Sigmoid colon (tissue), 4 donors: ENCODE measurements at regions not wholly inside any gene's neighbourhood (a gene's known extent, or its start where the extent isn't known, plus 50 kb on each side); places are given as distances from the start of the nearest gene placed in this dataset.

Source experiments
- POLR2AphosphoS5 ChIP-seq, 4 donors: sonication (generic); formaldehyde crosslinking; IDR thresholded peaks; one replicate each; pipeline ENCODE4 v1.6.1; 2017; ENCODE audit warnings: antibody characterized with exemption in 4 of 4
- TF ChIP-seq, protein P1 (sequence below), 4 experiments: fragments of 450-650 bp in 3 of 4; fragments of 200-600 bp in 1 of 4; IDR thresholded peaks; one replicate each; pipeline ENCODE4 v1.5.1; 2016 to 2019; ENCODE audit warnings: antibody characterized with exemption in 4 of 4, mild to moderate bottlenecking in 3 of 4, moderate library complexity in 2 of 4

DNA sequence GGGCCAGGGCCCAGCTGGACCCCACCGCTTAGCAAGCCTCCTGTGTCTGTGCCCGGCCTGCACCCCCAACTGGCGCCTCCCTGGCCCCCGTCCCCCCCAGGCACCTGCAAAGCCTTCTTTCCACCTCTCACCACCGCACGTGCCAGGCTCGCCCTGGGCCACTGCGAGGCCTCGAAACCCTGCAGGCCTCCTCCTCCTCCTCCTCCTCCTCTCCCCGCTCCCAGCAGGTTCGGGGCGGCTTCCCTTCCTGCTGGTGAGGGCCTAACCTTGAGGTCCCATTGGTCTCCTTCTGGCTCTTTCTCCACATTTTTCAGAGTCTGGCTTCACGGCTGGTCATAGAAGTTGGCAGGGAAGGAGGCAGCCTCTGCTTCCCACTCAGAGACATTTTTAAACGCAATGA is 76.8 kb upstream of the GATA5 start:
- TF ChIP-seq, protein P1, sequence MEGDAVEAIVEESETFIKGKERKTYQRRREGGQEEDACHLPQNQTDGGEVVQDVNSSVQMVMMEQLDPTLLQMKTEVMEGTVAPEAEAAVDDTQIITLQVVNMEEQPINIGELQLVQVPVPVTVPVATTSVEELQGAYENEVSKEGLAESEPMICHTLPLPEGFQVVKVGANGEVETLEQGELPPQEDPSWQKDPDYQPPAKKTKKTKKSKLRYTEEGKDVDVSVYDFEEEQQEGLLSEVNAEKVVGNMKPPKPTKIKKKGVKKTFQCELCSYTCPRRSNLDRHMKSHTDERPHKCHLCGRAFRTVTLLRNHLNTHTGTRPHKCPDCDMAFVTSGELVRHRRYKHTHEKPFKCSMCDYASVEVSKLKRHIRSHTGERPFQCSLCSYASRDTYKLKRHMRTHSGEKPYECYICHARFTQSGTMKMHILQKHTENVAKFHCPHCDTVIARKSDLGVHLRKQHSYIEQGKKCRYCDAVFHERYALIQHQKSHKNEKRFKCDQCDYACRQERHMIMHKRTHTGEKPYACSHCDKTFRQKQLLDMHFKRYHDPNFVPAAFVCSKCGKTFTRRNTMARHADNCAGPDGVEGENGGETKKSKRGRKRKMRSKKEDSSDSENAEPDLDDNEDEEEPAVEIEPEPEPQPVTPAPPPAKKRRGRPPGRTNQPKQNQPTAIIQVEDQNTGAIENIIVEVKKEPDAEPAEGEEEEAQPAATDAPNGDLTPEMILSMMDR (IDR thresholded peaks at IDR 0.05): no peak
- no peak for TF ChIP-seq POLR2AphosphoS5 (IDR thresholded peaks at IDR 0.05)
